ENCODE measurements at regions not wholly inside any gene's neighbourhood (a gene's known extent, or its start where the extent isn't known, plus 50 kb on each side); places are given as distances from the start of the nearest gene placed in this dataset.

DNA sequence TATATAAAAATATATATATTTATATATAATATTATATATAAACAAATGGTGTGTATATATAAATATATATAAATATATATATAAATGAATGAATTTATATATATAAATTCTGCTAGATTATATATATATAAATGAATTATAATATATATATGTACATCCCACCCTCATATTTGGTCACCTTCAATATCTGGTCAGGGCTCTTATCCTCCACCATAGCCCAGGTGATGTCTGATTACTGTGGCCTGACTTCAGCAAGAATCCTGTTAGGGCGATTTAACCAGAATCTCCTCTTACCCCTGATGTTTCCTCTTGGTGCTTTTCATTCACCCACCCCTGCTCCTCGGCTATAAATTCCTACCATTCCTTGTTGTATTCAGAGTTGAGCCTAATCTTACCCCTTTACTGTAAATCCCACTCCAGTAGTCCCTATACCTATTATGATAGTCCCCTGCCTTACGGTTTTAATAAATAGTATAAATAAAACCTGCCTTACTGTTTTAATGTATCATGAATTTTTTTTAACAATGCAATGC, 439.6 kb downstream of the PLOD2 start:
- Histone ChIP-seq H3K36me3 (ENCODE audit: control insufficient read depth, low read length) (no peaks in the 10 kb centered on the region), H3K4me3 (ENCODE audit: low read length) (no peak overlapping the region), H4K20me1 (ENCODE audit: control insufficient read depth, insufficient read depth, low read depth, low read length) (no peaks in the 10 kb centered on the region), H3K79me2 (ENCODE audit: control insufficient read depth, low read length) (no peaks in the 10 kb centered on the region), H3K27ac (ENCODE audit: low read depth, low read length) (no peak overlapping the region), H3K4me1 (ENCODE audit: control insufficient read depth, low read length) (no peaks in the 10 kb centered on the region), H3F3A (ENCODE audit: control insufficient read depth, insufficient read depth) (no peaks in the 10 kb centered on the region), H3K4me2 (ENCODE audit: low read length) (no peak overlapping the region), H3K27me3 (ENCODE audit: control insufficient read depth, low read length) (no peaks in the 10 kb centered on the region), H3K9me2 (replicated peaks; ENCODE audit: control insufficient read depth, low read length) (no peaks in the 10 kb centered on the region; the same call in 1 of the 2 replicates), H3K9me3 (ENCODE audit: control insufficient read depth, insufficient read depth, low read length) (no peaks in the 10 kb centered on the region)
- TF ChIP-seq, protein P1, sequence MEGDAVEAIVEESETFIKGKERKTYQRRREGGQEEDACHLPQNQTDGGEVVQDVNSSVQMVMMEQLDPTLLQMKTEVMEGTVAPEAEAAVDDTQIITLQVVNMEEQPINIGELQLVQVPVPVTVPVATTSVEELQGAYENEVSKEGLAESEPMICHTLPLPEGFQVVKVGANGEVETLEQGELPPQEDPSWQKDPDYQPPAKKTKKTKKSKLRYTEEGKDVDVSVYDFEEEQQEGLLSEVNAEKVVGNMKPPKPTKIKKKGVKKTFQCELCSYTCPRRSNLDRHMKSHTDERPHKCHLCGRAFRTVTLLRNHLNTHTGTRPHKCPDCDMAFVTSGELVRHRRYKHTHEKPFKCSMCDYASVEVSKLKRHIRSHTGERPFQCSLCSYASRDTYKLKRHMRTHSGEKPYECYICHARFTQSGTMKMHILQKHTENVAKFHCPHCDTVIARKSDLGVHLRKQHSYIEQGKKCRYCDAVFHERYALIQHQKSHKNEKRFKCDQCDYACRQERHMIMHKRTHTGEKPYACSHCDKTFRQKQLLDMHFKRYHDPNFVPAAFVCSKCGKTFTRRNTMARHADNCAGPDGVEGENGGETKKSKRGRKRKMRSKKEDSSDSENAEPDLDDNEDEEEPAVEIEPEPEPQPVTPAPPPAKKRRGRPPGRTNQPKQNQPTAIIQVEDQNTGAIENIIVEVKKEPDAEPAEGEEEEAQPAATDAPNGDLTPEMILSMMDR (IDR thresholded peaks at IDR 0.05; ENCODE audit: low read depth, low read length, poor library complexity, severe bottlenecking): no peak
- TF ChIP-seq EZH2phosphoT487 (IDR thresholded peaks at IDR 0.05; ENCODE audit: borderline replicate concordance, low read length): no peak

DNA sequence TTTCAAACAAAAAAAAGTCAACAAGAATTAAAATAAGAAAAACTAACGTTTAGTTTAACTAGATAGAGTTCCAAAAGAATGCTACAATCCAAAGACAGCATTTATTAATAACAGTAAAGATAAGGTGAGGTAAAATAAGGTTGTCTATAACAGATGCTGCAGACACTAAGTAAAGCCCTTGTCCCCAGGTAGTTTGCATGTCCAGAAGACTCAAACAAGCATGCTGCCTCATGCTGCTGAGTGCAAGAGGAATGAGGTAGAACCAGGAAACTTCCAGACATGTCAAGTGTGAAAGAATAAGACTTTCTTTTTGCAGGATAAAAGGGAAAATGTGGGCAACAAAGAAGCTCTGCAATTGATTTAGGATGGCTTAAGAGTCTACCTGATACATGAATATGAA, 439.2 kb downstream of the PLOD2 start:
- no peaks in the 10 kb centered on the region; the same call in 1 of the 2 replicates for H3K9me2 ChIP-seq (replicated peaks; ENCODE audit: control insufficient read depth, low read length)
- H4K20me1 ChIP-seq (ENCODE audit: control insufficient read depth, insufficient read depth, low read depth, low read length): no peaks in the 10 kb centered on the region
- no peaks in the 10 kb centered on the region for H3F3A ChIP-seq (ENCODE audit: control insufficient read depth, insufficient read depth)
- TF ChIP-seq EZH2phosphoT487 (IDR thresholded peaks at IDR 0.05; ENCODE audit: borderline replicate concordance, low read length): no peak
- TF ChIP-seq, protein P1 (IDR thresholded peaks at IDR 0.05; ENCODE audit: low read depth, low read length, poor library complexity, severe bottlenecking): no peak
- no peaks in the 10 kb centered on the region for H3K27me3 ChIP-seq (ENCODE audit: control insufficient read depth, low read length)
- no peak overlapping the region for H3K4me3 ChIP-seq (ENCODE audit: low read length)
- no peaks in the 10 kb centered on the region for H3K4me1 ChIP-seq (ENCODE audit: control insufficient read depth, low read length)
- H3K4me2 ChIP-seq (ENCODE audit: low read length): no peak overlapping the region
- no peaks in the 10 kb centered on the region for H3K9me3 ChIP-seq (ENCODE audit: control insufficient read depth, insufficient read depth, low read length)
- H3K27ac ChIP-seq (ENCODE audit: low read depth, low read length): no peak overlapping the region
- no peaks in the 10 kb centered on the region for H3K79me2 ChIP-seq (ENCODE audit: control insufficient read depth, low read length)
- H3K36me3 ChIP-seq (ENCODE audit: control insufficient read depth, low read length): no peaks in the 10 kb centered on the region

DNA sequence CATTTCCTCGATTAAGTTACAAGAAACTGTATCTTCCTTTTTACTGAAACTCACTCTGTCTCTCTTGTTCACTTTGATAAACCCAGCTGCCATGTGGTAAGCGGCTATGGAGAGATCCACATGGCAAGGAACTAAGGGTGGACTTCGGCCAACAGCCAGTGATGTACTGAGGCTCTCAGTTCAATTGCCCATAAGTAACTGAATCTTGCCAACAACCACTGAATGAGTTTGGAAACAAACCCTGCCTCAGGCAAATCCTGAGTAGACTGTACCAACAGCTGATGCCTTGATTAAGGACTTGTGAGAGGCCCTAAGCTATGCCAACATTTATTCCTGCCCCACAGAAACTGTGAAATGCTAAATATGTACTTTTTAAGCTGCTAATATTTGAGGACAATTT, 433.5 kb downstream of the PLOD2 start:
- TF ChIP-seq, protein P1 (IDR thresholded peaks at IDR 0.05; ENCODE audit: low read depth, low read length, poor library complexity, severe bottlenecking): no peak
- no peak for TF ChIP-seq EZH2phosphoT487 (IDR thresholded peaks at IDR 0.05; ENCODE audit: borderline replicate concordance, low read length)
- Histone ChIP-seq H3K4me1 (ENCODE audit: control insufficient read depth, low read length) (no peaks in the 10 kb centered on the region), H3K4me3 (ENCODE audit: low read length) (no peak overlapping the region), H3K9me2 (replicated peaks; ENCODE audit: control insufficient read depth, low read length) (no peaks in the 10 kb centered on the region; the same call in 1 of the 2 replicates), H3K27ac (ENCODE audit: low read depth, low read length) (no peak overlapping the region), H3K4me2 (ENCODE audit: low read length) (no peak overlapping the region), H3F3A (ENCODE audit: control insufficient read depth, insufficient read depth) (no peaks in the 10 kb centered on the region), H3K27me3 (ENCODE audit: control insufficient read depth, low read length) (no peaks in the 10 kb centered on the region), H3K9me3 (ENCODE audit: control insufficient read depth, insufficient read depth, low read length) (no peaks in the 10 kb centered on the region), H3K36me3 (ENCODE audit: control insufficient read depth, low read length) (no peaks in the 10 kb centered on the region), H4K20me1 (ENCODE audit: control insufficient read depth, insufficient read depth, low read depth, low read length) (no peaks in the 10 kb centered on the region), H3K79me2 (ENCODE audit: control insufficient read depth, low read length) (no peaks in the 10 kb centered on the region)

Measured in DOHH2 (cell line).